ENCODE measurements at regions not wholly inside any gene's neighbourhood (a gene's known extent, or its start where the extent isn't known, plus 50 kb on each side); places are given as distances from the start of the nearest gene placed in this dataset.

GRCh38 chr10:29736366-29737073 lies 101.7 kb upstream of the SVIL start:
- Histone ChIP-seq H3K9me3 (ENCODE audit: low read length) (no peaks in the 10 kb centered on the region), H3K4me1 (ENCODE audit: insufficient read depth, low read length) (peaks cover 23% of the 10 kb centered on the region), H3K27ac (ENCODE audit: low read depth, low read length) (no peak overlapping the region), H3K27me3 (ENCODE audit: insufficient read depth, low read length, poor library complexity, severe bottlenecking) (no peaks in the 10 kb centered on the region), H3K36me3 (ENCODE audit: insufficient read depth, low read length) (no peaks in the 10 kb centered on the region), H3K4me3 (ENCODE audit: low read length) (peak overlapping the region; percentile 49)
- H3K4me1 Mint-ChIP-seq = peaks cover 28 to 34% (median 29%) of the 10 kb centered on the region in 3 donors
- no peaks in the 10 kb centered on the region for H3K36me3 Mint-ChIP-seq
- POLR2A ChIA-PET = interaction anchor here (1.2 kb wide), 1 partner anchor 90 kb away, joined by 3 read pairs; no protein-coding TSS in a partner anchor
- H3K27ac Mint-ChIP-seq = peak overlapping the region in 2 of 8 donors; percentile 9 to 12
- H3K27me3 Mint-ChIP-seq = peaks cover 3 to 4% of the 10 kb centered on the region in 2 donors
- peak in 4 of 5 donors; percentile 2 to 45 (median 24) for DNase-seq
- peak overlapping the region; percentile 76 to 94 (median 83) for H3K4me3 Mint-ChIP-seq
- no peaks in the 10 kb centered on the region for H3K9me3 Mint-ChIP-seq
- CTCF ChIA-PET = interaction anchor here (0.9 to 2.0 kb wide), 7 partner anchors 8 to 79 kb away, joined by 3 to 10 read pairs (median 4); no protein-coding TSS in a partner anchor

GRCh38 chr10:29735628-29736365 lies 101.0 kb upstream of the SVIL start:
- peaks cover 23% of the 10 kb centered on the region for H3K4me1 ChIP-seq (ENCODE audit: insufficient read depth, low read length)
- H3K4me3 ChIP-seq (ENCODE audit: low read length) = peak overlapping the region; percentile 49
- Mint-ChIP-seq H3K36me3 (no peaks in the 10 kb centered on the region), H3K27ac (peak overlapping the region in 3 of 8 donors; percentile 45 to 66 (median 66)), H3K9me3 (no peaks in the 10 kb centered on the region), H3K4me3 (peak overlapping the region; percentile 76 to 94 (median 83)), H3K4me1 (peaks cover 28 to 34% (median 30%) of the 10 kb centered on the region in 3 donors), H3K27me3 (peaks cover 3 to 4% of the 10 kb centered on the region in 2 donors)
- CTCF ChIA-PET = interaction anchor here (0.9 to 2.0 kb wide), 7 partner anchors 9 to 78 kb away, joined by 3 to 10 read pairs (median 4); no protein-coding TSS in a partner anchor
- POLR2A ChIA-PET = interaction anchor here (1.2 kb wide), 1 partner anchor 89 kb away, joined by 3 read pairs; no protein-coding TSS in a partner anchor
- H3K9me3 ChIP-seq (ENCODE audit: low read length) = no peaks in the 10 kb centered on the region
- no peaks in the 10 kb centered on the region for H3K27me3 ChIP-seq (ENCODE audit: insufficient read depth, low read length, poor library complexity, severe bottlenecking)
- H3K27ac ChIP-seq (ENCODE audit: low read depth, low read length) = peak overlapping the region; percentile 47
- no peaks in the 10 kb centered on the region for H3K36me3 ChIP-seq (ENCODE audit: insufficient read depth, low read length)
- DNase-seq = peak; percentile 66 to 77 (median 73)

GRCh38 chr10:29734962-29735627 lies 100.3 kb upstream of the SVIL start:
- DNase-seq = peak; percentile 22 to 61 (median 53)
- Mint-ChIP-seq H3K27ac (peak overlapping the region in 5 of 8 donors; percentile 35 to 89 (median 73)), H3K4me1 (peaks cover 33 to 34% (median 34%) of the 10 kb centered on the region in 3 donors), H3K36me3 (no peaks in the 10 kb centered on the region), H3K9me3 (no peaks in the 10 kb centered on the region), H3K4me3 (peak overlapping the region; percentile 80 to 89 (median 87)), H3K27me3 (peaks cover 3 to 4% of the 10 kb centered on the region in 2 donors)
- H3K4me3 ChIP-seq (ENCODE audit: low read length) = peak overlapping the region; percentile 49
- H3K9me3 ChIP-seq (ENCODE audit: low read length) = no peaks in the 10 kb centered on the region
- H3K4me1 ChIP-seq (ENCODE audit: insufficient read depth, low read length) = peaks cover 23% of the 10 kb centered on the region
- no peaks in the 10 kb centered on the region for H3K36me3 ChIP-seq (ENCODE audit: insufficient read depth, low read length)
- H3K27me3 ChIP-seq (ENCODE audit: insufficient read depth, low read length, poor library complexity, severe bottlenecking) = no peaks in the 10 kb centered on the region
- CTCF ChIA-PET = interaction anchor here (0.6 to 2.0 kb wide), 7 partner anchors 15 to 144 kb away, joined by 3 to 10 read pairs (median 4); no protein-coding TSS in a partner anchor
- peak overlapping the region; percentile 47 for H3K27ac ChIP-seq (ENCODE audit: low read depth, low read length)
- POLR2A ChIA-PET = interaction anchor here (0.9 to 1.2 kb wide), 2 partner anchors 77 to 88 kb away, joined by 3 to 4 read pairs; no protein-coding TSS in a partner anchor

GRCh38 chr10:29734640-29734961 lies 99.8 kb upstream of the SVIL start:
- Mint-ChIP-seq H3K27me3 (peaks cover 3 to 4% of the 10 kb centered on the region in 2 donors), H3K27ac (peak overlapping the region in 5 of 8 donors; percentile 35 to 89 (median 73)), H3K9me3 (no peaks in the 10 kb centered on the region), H3K36me3 (no peaks in the 10 kb centered on the region), H3K4me1 (peaks cover 34 to 36% (median 34%) of the 10 kb centered on the region in 3 donors), H3K4me3 (peak overlapping the region; percentile 80 to 89 (median 87))
- H3K27me3 ChIP-seq (ENCODE audit: insufficient read depth, low read length, poor library complexity, severe bottlenecking) = no peaks in the 10 kb centered on the region
- ChIA-PET CTCF (interaction anchor here (0.6 to 2.0 kb wide), 5 partner anchors 15 to 143 kb away, joined by 3 to 5 read pairs (median 4); no protein-coding TSS in a partner anchor), POLR2A (interaction anchor here (0.9 kb wide), 1 partner anchor 77 kb away, joined by 4 read pairs; no protein-coding TSS in a partner anchor)
- H3K4me3 ChIP-seq (ENCODE audit: low read length) = peak overlapping the region; percentile 49
- H3K4me1 ChIP-seq (ENCODE audit: insufficient read depth, low read length) = peaks cover 23% of the 10 kb centered on the region
- H3K36me3 ChIP-seq (ENCODE audit: insufficient read depth, low read length) = no peaks in the 10 kb centered on the region
- no peaks in the 10 kb centered on the region for H3K9me3 ChIP-seq (ENCODE audit: low read length)
- no peak overlapping the region for H3K27ac ChIP-seq (ENCODE audit: low read depth, low read length)
- DNase-seq = no peak

GRCh38 chr10:29733323-29733722 lies 98.6 kb upstream of the SVIL start:
- Mint-ChIP-seq H3K27ac (no peak overlapping the region), H3K9me3 (no peaks in the 10 kb centered on the region), H3K4me1 (peaks cover 34 to 46% (median 38%) of the 10 kb centered on the region in 3 donors), H3K4me3 (peak overlapping the region in 6 of 7 donors; percentile 36 to 89 (median 76)), H3K27me3 (peaks cover 1 to 4% of the 10 kb centered on the region in 2 donors), H3K36me3 (peaks cover 0 to 5% (median 5%) of the 10 kb centered on the region in 3 donors)
- Histone ChIP-seq H3K27ac (ENCODE audit: low read depth, low read length) (no peak overlapping the region), H3K4me1 (ENCODE audit: insufficient read depth, low read length) (peaks cover 23% of the 10 kb centered on the region), H3K4me3 (ENCODE audit: low read length) (no peak overlapping the region), H3K27me3 (ENCODE audit: insufficient read depth, low read length, poor library complexity, severe bottlenecking) (no peaks in the 10 kb centered on the region), H3K9me3 (ENCODE audit: low read length) (no peaks in the 10 kb centered on the region), H3K36me3 (ENCODE audit: insufficient read depth, low read length) (no peaks in the 10 kb centered on the region)
- no peak for DNase-seq
- CTCF ChIA-PET = no interaction called here
- POLR2A ChIA-PET = no interaction called here

- Histone ChIP-seq H3K4me3 (ENCODE audit: low read length) (no peak overlapping the region), H3K27me3 (ENCODE audit: insufficient read depth, low read length, poor library complexity, severe bottlenecking) (no peaks in the 10 kb centered on the region), H3K27ac (ENCODE audit: low read depth, low read length) (no peak overlapping the region), H3K36me3 (ENCODE audit: insufficient read depth, low read length) (no peaks in the 10 kb centered on the region), H3K4me1 (ENCODE audit: insufficient read depth, low read length) (peaks cover 23% of the 10 kb centered on the region), H3K9me3 (ENCODE audit: low read length) (no peaks in the 10 kb centered on the region)
- peaks cover 1 to 4% of the 10 kb centered on the region in 2 donors for H3K27me3 Mint-ChIP-seq
- peaks cover 0 to 7% (median 5%) of the 10 kb centered on the region in 3 donors for H3K36me3 Mint-ChIP-seq
- no peak overlapping the region for H3K27ac Mint-ChIP-seq
- H3K9me3 Mint-ChIP-seq = no peaks in the 10 kb centered on the region
- peak overlapping the region in 5 of 7 donors; percentile 26 to 87 (median 42) for H3K4me3 Mint-ChIP-seq
- ChIA-PET POLR2A (interaction anchor here (0.6 kb wide), 1 partner anchor 8 kb away, joined by 3 read pairs; no protein-coding TSS in a partner anchor), CTCF (no interaction called here)
- H3K4me1 Mint-ChIP-seq = peaks cover 37 to 49% (median 42%) of the 10 kb centered on the region in 3 donors
- no peak for DNase-seq
Observed at GRCh38 chr10:29732918-29733317, 98.1 kb upstream of the SVIL start.

- H3K27ac Mint-ChIP-seq = peak overlapping the region in 1 of 8 donors; percentile 44
- peaks cover 31 to 45% (median 41%) of the 10 kb centered on the region in 3 donors for H3K4me1 Mint-ChIP-seq
- no peaks in the 10 kb centered on the region for H3K36me3 ChIP-seq (ENCODE audit: insufficient read depth, low read length)
- H3K27me3 ChIP-seq (ENCODE audit: insufficient read depth, low read length, poor library complexity, severe bottlenecking) = no peaks in the 10 kb centered on the region
- ChIA-PET POLR2A (no interaction called here), CTCF (no interaction called here)
- H3K4me3 Mint-ChIP-seq = no peak overlapping the region
- no peak overlapping the region for H3K4me3 ChIP-seq (ENCODE audit: low read length)
- peaks cover 23% of the 10 kb centered on the region for H3K4me1 ChIP-seq (ENCODE audit: insufficient read depth, low read length)
- H3K9me3 Mint-ChIP-seq = no peaks in the 10 kb centered on the region
- no peak overlapping the region for H3K27ac ChIP-seq (ENCODE audit: low read depth, low read length)
- H3K27me3 Mint-ChIP-seq = peaks cover 0 to 1% of the 10 kb centered on the region in 2 donors
- DNase-seq = no peak
- H3K36me3 Mint-ChIP-seq = peaks cover 0 to 7% (median 5%) of the 10 kb centered on the region in 3 donors
- H3K9me3 ChIP-seq (ENCODE audit: low read length) = no peaks in the 10 kb centered on the region
Observed at GRCh38 chr10:29731760-29732159, 97.0 kb upstream of the SVIL start.

Measured in CD8-positive, alpha-beta memory T cell (primary cell).